GM03348 (cell line): ENCODE measurements at regions not wholly inside any gene's neighbourhood (a gene's known extent, or its start where the extent isn't known, plus 50 kb on each side); places are given as distances from the start of the nearest gene placed in this dataset.

Experiments used
- DNase-seq: peaks from one replicate; pipeline ENCODE4 v3.0.0; 2012; ENCODE audit warnings: low spot score

DNA sequence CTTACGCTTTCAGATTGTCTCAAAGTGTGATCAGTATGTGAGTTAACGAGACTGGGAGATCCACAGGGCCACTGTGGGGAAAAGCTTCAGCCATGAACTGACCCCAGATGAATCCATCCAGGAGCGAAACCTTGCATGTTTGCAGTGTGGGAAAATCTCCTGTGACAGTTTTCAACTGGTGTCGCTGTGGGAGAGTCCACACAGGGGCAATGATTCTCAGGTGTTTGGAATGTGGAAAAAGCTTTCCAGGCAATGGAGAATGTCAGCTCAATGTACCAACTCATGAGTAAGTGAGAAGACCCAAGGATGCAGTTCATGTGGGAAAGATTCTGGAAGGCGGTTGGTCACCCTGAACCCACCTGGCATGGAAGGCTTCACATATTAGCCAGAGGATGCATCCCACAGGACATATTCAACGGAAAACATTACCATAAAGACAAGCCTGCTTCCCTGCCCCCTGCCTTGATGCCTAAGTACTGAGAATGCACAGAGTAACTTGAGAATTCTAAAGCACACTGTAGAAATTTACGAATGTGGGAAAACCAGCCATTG lies 204.1 kb upstream of the BMPER start:
- no peak for DNase-seq

DNA sequence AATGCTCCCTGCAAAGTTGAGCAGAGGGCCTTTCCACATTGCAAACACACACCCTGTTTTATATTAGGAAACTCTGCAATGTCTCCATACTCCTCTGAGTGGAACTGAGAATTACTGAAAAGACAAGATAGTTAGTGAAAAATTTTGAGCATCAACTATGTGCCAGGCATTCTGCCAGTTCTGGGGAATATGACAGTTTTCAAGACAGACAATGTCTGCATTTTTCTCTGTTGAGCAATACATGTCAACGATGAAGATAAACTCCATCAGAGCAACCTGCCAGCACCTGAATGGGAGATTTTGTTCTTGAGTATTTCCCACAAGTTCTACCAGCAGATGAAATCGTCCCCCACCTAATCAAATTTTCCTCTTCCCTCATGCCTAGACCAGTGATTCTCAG lies 203.4 kb upstream of the BMPER start:
- no peak for DNase-seq

GRCh38 chr7:33702514-33703054 lies 202.8 kb upstream of the BMPER start:
- DNase-seq = no peak

- no peak for DNase-seq
Observed at GRCh38 chr7:33705333-33705833, 200.0 kb upstream of the BMPER start.

DNA sequence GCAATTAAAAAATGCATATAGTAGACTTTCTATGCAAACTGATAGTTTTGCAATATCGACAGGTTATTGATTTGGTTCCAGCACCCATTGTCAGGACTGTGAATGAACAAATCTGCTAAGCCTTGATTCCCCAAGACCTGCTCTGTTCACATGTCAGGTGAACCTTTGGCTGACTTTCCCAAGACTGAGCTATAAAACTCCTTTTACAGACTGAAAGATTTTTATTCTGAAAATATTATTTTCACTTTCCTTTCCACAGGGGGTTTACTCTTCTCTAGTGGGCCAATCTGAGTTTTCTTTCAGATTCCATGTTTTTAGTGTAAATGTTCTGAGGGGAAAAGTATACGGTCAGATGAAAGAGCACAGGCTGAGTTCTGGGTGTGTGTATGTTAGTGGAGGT lies 199.2 kb upstream of the BMPER start:
- no peak for DNase-seq

DNA sequence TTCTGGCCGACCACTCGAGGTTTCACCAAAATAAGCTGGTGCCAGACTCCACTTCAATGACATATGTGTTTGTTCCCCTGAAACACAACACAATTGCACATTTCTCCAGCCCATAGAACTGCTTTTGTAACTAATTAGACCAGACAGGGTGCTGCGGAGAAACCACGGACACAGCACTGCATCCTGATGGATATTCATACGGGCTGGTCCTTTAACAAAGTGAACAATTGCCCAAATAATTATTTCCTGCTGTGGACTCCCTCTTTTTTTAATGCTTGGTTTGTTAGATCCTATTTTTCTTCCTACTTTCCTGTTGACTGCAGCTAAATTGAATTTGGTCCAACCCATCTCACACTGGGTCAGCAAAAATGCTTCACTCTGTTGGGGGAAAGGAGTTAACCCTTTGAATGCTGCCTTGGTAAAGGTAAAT lies 198.6 kb upstream of the BMPER start:
- peak; percentile 31 for DNase-seq

- no peak for DNase-seq
Observed at GRCh38 chr7:33707427-33707826, 197.9 kb upstream of the BMPER start.

DNA sequence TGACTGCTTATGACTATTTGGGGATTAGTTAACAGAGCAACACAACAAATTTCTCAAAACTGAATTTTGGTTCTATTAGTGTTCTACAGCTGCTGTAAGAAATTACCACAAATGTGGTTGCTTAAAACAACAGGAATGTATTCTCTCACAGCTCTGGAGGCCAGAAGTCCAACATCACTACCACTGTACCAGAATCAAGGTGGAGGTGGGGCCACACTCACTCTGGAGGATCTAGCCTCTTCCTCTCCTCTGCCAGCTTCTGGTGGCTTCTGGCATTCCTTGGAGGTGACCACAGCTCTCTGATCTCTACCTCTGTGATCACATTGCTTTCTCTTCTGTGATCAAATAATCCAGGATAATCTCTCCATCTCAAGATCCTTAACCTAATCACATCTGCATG lies 194.7 kb upstream of the BMPER start:
- DNase-seq = peak; percentile 58

DNA sequence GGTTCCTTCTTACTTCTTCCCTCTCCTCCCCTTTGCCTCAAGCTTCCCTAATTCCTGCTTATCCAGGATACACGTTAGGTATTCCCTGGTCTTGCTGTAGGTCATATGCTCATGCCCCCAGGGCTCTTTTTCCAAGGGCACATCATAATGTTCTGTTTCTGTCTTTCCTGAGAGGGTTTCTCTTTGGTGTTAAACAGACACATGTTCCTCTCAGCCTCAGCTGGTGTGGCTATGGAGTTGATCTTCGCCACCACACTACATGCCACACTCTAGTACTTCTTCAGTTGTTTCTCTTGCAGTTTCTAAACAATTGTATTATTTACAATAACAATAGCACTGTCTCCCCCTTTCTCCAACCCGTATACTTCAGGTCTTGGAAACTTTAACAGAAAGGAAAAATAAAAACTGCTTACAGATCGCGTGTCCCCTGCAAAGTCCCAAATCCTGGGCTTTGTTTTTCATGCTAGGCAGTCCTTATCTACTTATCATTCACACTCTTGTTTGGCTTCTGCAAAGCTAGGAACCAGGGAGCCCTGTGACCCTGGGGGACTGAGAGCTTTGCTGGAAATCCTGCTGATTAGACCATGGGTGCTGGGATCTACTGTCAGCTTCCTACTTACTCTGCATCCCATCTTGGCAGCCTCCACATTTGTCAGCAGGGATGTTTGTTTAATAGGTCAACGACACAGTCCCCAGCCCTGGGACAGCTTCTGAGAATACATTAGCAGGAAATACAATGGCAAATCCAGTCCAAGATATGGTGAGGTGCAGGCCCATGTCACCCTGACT lies 193.9 kb upstream of the BMPER start:
- DNase-seq = no peak

- no peak for DNase-seq
Observed at GRCh38 chr7:33712020-33712414, 193.3 kb upstream of the BMPER start.

DNA sequence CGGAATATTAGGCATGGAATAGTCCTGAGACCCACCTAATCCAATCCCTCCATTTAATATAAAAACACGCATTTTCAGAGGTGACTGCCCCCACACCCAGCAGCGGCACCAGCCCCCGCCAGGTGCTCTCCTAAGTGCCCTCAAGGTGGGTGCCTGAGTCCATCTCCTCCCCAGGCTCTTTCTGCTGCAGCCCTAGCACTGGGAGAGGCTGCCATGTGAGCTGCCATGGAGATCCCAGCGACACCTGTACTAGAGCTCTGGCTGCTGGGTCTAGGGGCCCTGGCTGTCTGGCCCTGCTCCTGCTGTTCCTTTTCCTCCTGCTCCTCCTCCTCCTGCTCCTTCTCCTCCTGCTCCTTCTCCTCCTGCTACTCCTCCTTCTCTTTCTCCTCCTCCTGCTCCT lies 191.1 kb upstream of the BMPER start:
- DNase-seq = no peak

GRCh38 chr7:33716581-33717477 lies 188.5 kb upstream of the BMPER start:
- peak; percentile 66 for DNase-seq

- peak; percentile 35 for DNase-seq
Observed at GRCh38 chr7:33719059-33719581, 186.2 kb upstream of the BMPER start.

DNA sequence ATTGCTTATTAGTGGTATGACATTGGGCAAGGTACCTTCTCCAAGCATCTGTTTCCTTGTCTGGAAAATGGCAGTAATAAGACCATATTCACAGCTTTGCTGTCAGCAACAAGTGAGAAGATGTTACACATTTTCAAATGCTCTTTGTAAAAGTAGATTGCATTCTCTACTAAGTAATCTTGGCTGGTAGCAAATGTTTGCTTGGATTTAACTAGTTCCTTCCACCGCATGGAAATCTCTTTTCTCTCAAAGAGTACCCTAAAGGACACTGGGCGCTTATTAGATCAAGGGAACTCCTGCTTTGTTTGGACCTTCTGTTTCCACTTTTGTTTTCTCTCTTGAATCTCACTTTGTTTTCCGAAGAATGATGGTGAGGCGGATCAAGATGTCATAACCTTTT lies 185.2 kb upstream of the BMPER start:
- no peak for DNase-seq

GRCh38 chr7:33720870-33721269 lies 184.5 kb upstream of the BMPER start:
- no peak for DNase-seq

- DNase-seq = no peak
Observed at GRCh38 chr7:33721895-33722294, 183.4 kb upstream of the BMPER start.

DNA sequence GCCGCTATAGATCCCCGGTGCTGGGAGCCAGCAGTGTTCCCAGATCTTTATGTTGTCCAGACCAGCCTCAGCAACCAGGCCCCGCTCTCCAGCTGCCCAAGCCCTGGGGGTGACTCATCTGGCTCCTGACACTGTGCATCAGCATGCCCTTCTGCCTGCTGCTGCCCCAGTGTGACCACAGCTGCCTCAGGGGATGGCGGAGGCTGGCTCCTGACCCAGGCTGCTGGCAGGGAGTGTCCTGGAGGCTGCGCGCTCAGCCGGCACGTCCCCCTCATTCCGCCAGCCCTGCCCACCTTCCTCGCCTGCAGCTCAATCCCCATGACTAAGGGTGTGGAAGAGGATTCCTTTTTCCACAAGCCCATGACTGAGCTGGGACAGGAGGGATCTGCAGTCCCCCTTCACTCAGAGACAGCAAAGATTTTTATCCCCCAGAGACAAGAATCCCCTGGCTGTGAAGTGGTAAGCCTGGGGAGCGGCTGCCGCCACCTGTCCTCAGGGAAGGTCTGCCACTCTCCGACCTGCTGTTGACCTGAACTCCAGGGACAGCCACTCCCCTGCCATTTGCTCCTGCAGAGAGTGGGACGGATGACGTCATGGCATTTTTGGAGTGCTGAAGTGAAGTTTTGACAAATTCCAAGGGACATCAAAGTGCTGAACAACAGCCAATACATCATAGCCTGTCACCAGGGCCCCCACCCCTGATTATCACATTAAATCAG lies 182.8 kb upstream of the BMPER start:
- no peak for DNase-seq

DNA sequence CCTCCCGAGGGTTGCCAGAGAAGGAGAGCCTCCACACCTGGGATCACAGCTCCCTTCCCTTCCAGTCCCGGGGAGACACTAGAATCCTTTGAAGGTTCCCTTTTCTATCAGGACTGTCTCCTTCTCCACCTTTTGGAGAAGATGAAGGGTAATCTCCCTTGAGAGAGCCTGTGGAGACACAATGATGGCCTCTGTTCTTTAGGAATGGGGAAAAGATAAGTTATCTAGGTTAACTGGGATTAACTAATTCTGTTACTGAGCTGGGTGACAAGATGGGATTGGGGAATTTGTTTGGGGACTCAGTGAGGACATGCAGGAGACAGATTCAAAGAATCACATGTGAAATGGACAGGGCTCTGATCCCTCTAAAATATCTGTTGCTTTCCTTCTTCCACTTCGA lies 181.1 kb upstream of the BMPER start:
- DNase-seq = no peak

GRCh38 chr7:33725111-33726025 lies 180.0 kb upstream of the BMPER start:
- no peak for DNase-seq

GRCh38 chr7:33726582-33726981 lies 178.8 kb upstream of the BMPER start:
- no peak for DNase-seq
